Osteoblast (primary cell): ENCODE measurements at regions not wholly inside any gene's neighbourhood (a gene's known extent, or its start where the extent isn't known, plus 50 kb on each side); places are given as distances from the start of the nearest gene placed in this dataset.
A peak's percentile ranks its signal among the peaks of the same experiment; 100 is the strongest.

ENCODE experiments used
- DNase-seq: peaks from one replicate; pipeline ENCODE4 v3.0.0; 2011; ENCODE audit warnings: low spot score, mixed read lengths; ENCODE audit not compliant: insufficient read length; ENCODE audit errors: missing footprints
- H2AFZ ChIP-seq: 2 replicates; pipeline ENCODE4 v1.6.0; 2011; ENCODE audit warnings: mild to moderate bottlenecking, low read length
- H3K27ac ChIP-seq: 2 replicates; pipeline ENCODE4 v1.5.1; 2011; ENCODE audit warnings: mild to moderate bottlenecking, low read depth, low read length, moderate library complexity
- H3K27me3 ChIP-seq: 2 replicates; pipeline ENCODE4 v1.6.0; 2012; ENCODE audit warnings: mild to moderate bottlenecking, control low read depth, inconsistent platforms, low read length, moderate library complexity; ENCODE audit not compliant: insufficient read depth
- H3K36me3 ChIP-seq: 2 replicates; pipeline ENCODE4 v1.5.1; 2011; ENCODE audit warnings: mild to moderate bottlenecking, low read length, control low read depth, moderate library complexity; ENCODE audit not compliant: insufficient read depth
- H3K4me1 ChIP-seq: 2 replicates; pipeline ENCODE4 v1.5.1; 2011; ENCODE audit warnings: mild to moderate bottlenecking, low read length, control low read depth, moderate library complexity; ENCODE audit not compliant: insufficient read depth
- H3K4me2 ChIP-seq: 2 replicates; pipeline ENCODE4 v1.6.0; 2011; ENCODE audit warnings: mild to moderate bottlenecking, low read length; ENCODE audit not compliant: insufficient read depth
- H3K4me3 ChIP-seq: fragments of 200-600 bp; sonication (generic); 3 replicates; pipeline ENCODE4 v1.5.1; 2012; ENCODE audit warnings: mild to moderate bottlenecking, low read length, inconsistent platforms; ENCODE audit not compliant: insufficient read depth
- H3K79me2 ChIP-seq: 2 replicates; pipeline ENCODE4 v1.6.0; 2012; ENCODE audit warnings: mild to moderate bottlenecking, low read length, control low read depth, inconsistent platforms; ENCODE audit not compliant: insufficient read depth
- H3K9me3 ChIP-seq: 2 replicates; pipeline ENCODE4 v1.5.1; 2011; ENCODE audit warnings: low read depth, low read length, control low read depth
- H4K20me1 ChIP-seq: 2 replicates; pipeline ENCODE4 v1.6.0; 2012; ENCODE audit warnings: mild to moderate bottlenecking, low read length, control low read depth; ENCODE audit not compliant: insufficient read depth
- CTCF ChIP-seq: IDR thresholded peaks from 2 replicates; pipeline ENCODE4 v1.5.1; 2011; ENCODE audit warnings: mild to moderate bottlenecking, low read depth, low read length, moderate library complexity; ENCODE audit errors: extremely low read depth

GRCh38 chr6:113679051-113679450 lies 178.1 kb upstream of the MARCKS start:
- peak; percentile 11 for DNase-seq

GRCh38 chr6:113680301-113680700 lies 176.8 kb upstream of the MARCKS start:
- Histone ChIP-seq H3K4me1 (no peaks in the 10 kb centered on the region), H3K27ac (no peak overlapping the region), H3K4me3 (no peak overlapping the region), H3K79me2 (no peaks in the 10 kb centered on the region), H4K20me1 (no peaks in the 10 kb centered on the region), H3K27me3 (no peaks in the 10 kb centered on the region), H3K36me3 (no peaks in the 10 kb centered on the region), H2AFZ (no peak overlapping the region), H3K4me2 (no peak overlapping the region), H3K9me3 (no peaks in the 10 kb centered on the region)
- no peak for DNase-seq
- no peak for TF ChIP-seq CTCF

More at GRCh38 chr6:113679051-113679450, 178.1 kb upstream of the MARCKS start:
- Histone ChIP-seq H3K4me3 (no peak overlapping the region), H3K27ac (no peak overlapping the region), H3K4me2 (no peak overlapping the region), H3K4me1 (no peaks in the 10 kb centered on the region), H3K27me3 (no peaks in the 10 kb centered on the region), H4K20me1 (no peaks in the 10 kb centered on the region), H3K36me3 (no peaks in the 10 kb centered on the region), H3K9me3 (no peaks in the 10 kb centered on the region), H2AFZ (no peak overlapping the region), H3K79me2 (no peaks in the 10 kb centered on the region)
- no peak for TF ChIP-seq CTCF

- Histone ChIP-seq H3K79me2 (no peaks in the 10 kb centered on the region), H3K4me1 (no peaks in the 10 kb centered on the region), H3K4me2 (no peak overlapping the region), H3K36me3 (no peaks in the 10 kb centered on the region), H3K9me3 (no peaks in the 10 kb centered on the region), H2AFZ (no peak overlapping the region), H3K27me3 (no peaks in the 10 kb centered on the region), H4K20me1 (no peaks in the 10 kb centered on the region), H3K4me3 (no peak overlapping the region), H3K27ac (no peak overlapping the region)
- TF ChIP-seq CTCF, result no peak
- peak; percentile 30 for DNase-seq
Observed at GRCh38 chr6:113683968-113684367, 173.2 kb upstream of the MARCKS start.

- H3K9me3 ChIP-seq, result no peaks in the 10 kb centered on the region
- H3K36me3 ChIP-seq, result no peaks in the 10 kb centered on the region
- H2AFZ ChIP-seq, result no peak overlapping the region
- H3K4me2 ChIP-seq, result no peak overlapping the region
- H3K27ac ChIP-seq, result no peak overlapping the region
- no peaks in the 10 kb centered on the region for H3K79me2 ChIP-seq
- TF ChIP-seq CTCF, result no peak
- DNase-seq, result peak; percentile 13
- H3K4me1 ChIP-seq, result no peaks in the 10 kb centered on the region
- no peaks in the 10 kb centered on the region for H4K20me1 ChIP-seq
- H3K27me3 ChIP-seq, result no peaks in the 10 kb centered on the region
- H3K4me3 ChIP-seq, result no peak overlapping the region
Observed at GRCh38 chr6:113684382-113684901, 172.7 kb upstream of the MARCKS start.
